ENCODE measurements at regions not wholly inside any gene's neighbourhood (a gene's known extent, or its start where the extent isn't known, plus 50 kb on each side); places are given as distances from the start of the nearest gene placed in this dataset.
A peak's percentile ranks its signal among the peaks of the same experiment; 100 is the strongest.

GRCh38 chr4:67087897-67088296 is 457.4 kb downstream of the CENPC start:
- Histone ChIP-seq H2AFZ (no peak overlapping the region), H4K20me1 (ENCODE audit: insufficient read depth) (no peaks in the 10 kb centered on the region), H3F3A (ENCODE audit: insufficient read depth) (no peaks in the 10 kb centered on the region), H3K9me3 (ENCODE audit: low read depth) (no peaks in the 10 kb centered on the region), H3K4me1 (ENCODE audit: insufficient read depth) (no peaks in the 10 kb centered on the region), H3K4me2 (ENCODE audit: unreplicated experiment) (no peak overlapping the region), H3K27ac (no peak overlapping the region), H3K79me2 (ENCODE audit: insufficient read depth) (no peaks in the 10 kb centered on the region), H3K9me2 (ENCODE audit: insufficient read depth) (no peaks in the 10 kb centered on the region), H3K27me3 (replicated peaks; ENCODE audit: insufficient read depth) (no peaks in the 10 kb centered on the region), H3K9ac (no peak overlapping the region), H3K4me3 (no peak overlapping the region), H3K36me3 (ENCODE audit: low read depth) (no peaks in the 10 kb centered on the region)
- TF ChIP-seq EZH2 (IDR thresholded peaks at IDR 0.05; ENCODE audit: insufficient read depth, poor library complexity, severe bottlenecking), result no peak
- no peak for TF ChIP-seq EZH2phosphoT487 (IDR thresholded peaks at IDR 0.05; ENCODE audit: insufficient read depth, low read depth)
- WGBS, 2 experiments (ENCODE audit: low coverage in 1 of 2, low lambda C conversion rate in 2 of 2, missing lambda C conversion rate in 2 of 2), result 31 to 32% methylated on average over 2 of the region's 2 CpGs
- peak; percentile 13 for DNase-seq
- in situ Hi-C loops (cut with MboI), result no loop called here

GRCh38 chr4:67084783-67085182 is 460.5 kb downstream of the CENPC start:
- no peak overlapping the region for H3K4me3 ChIP-seq
- H3K9me2 ChIP-seq (ENCODE audit: insufficient read depth), result no peaks in the 10 kb centered on the region
- no peaks in the 10 kb centered on the region for H3K9me3 ChIP-seq (ENCODE audit: low read depth)
- in situ Hi-C loops (cut with MboI), result no loop called here
- H3K4me1 ChIP-seq (ENCODE audit: insufficient read depth), result no peaks in the 10 kb centered on the region
- WGBS, 2 experiments (ENCODE audit: low coverage in 1 of 2, low lambda C conversion rate in 2 of 2, missing lambda C conversion rate in 2 of 2), result 16 to 29% methylated on average over 2 of the region's 2 CpGs
- DNase-seq, result no peak
- TF ChIP-seq EZH2phosphoT487 (IDR thresholded peaks at IDR 0.05; ENCODE audit: insufficient read depth, low read depth) (no peak), EZH2 (IDR thresholded peaks at IDR 0.05; ENCODE audit: insufficient read depth, poor library complexity, severe bottlenecking) (no peak)
- no peak overlapping the region for H3K4me2 ChIP-seq (ENCODE audit: unreplicated experiment)
- no peak overlapping the region for H3K27ac ChIP-seq
- H3K27me3 ChIP-seq (replicated peaks; ENCODE audit: insufficient read depth), result no peaks in the 10 kb centered on the region
- H3K79me2 ChIP-seq (ENCODE audit: insufficient read depth), result no peaks in the 10 kb centered on the region
- no peaks in the 10 kb centered on the region for H3K36me3 ChIP-seq (ENCODE audit: low read depth)
- no peak overlapping the region for H2AFZ ChIP-seq
- H3K9ac ChIP-seq, result no peak overlapping the region
- H3F3A ChIP-seq (ENCODE audit: insufficient read depth), result no peaks in the 10 kb centered on the region
- H4K20me1 ChIP-seq (ENCODE audit: insufficient read depth), result no peaks in the 10 kb centered on the region

DNA sequence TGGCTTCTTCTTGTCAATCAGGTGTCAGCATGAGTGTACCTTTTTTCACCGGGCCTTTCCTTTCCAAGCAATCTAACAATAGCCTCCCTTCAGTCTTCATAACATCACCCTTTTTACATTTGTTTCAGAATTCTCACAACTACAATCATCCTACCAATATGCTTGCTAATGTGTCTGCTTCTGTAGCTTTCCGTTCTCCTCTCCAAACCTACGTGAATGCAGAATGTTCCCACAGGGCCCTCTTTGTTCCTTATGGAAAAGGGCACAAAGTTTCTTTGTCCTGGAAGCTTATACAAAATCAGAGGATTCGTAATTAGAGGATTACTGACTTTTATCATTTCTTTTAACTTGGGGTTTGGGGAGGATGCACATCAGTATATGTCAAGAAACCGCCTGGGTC is 461.8 kb downstream of the CENPC start:
- no peak for TF ChIP-seq EZH2phosphoT487 (IDR thresholded peaks at IDR 0.05; ENCODE audit: insufficient read depth, low read depth)
- no peak for TF ChIP-seq EZH2 (IDR thresholded peaks at IDR 0.05; ENCODE audit: insufficient read depth, poor library complexity, severe bottlenecking)
- no peak for DNase-seq
- WGBS, 2 experiments (ENCODE audit: low coverage in 1 of 2, low lambda C conversion rate in 2 of 2, missing lambda C conversion rate in 2 of 2), result 34 to 49% methylated on average over 5 of the region's 5 CpGs
- Histone ChIP-seq H2AFZ (no peak overlapping the region), H3K36me3 (ENCODE audit: low read depth) (no peaks in the 10 kb centered on the region), H4K20me1 (ENCODE audit: insufficient read depth) (no peaks in the 10 kb centered on the region), H3K4me1 (ENCODE audit: insufficient read depth) (no peaks in the 10 kb centered on the region), H3K9me2 (ENCODE audit: insufficient read depth) (no peaks in the 10 kb centered on the region), H3K9me3 (ENCODE audit: low read depth) (no peaks in the 10 kb centered on the region), H3K27ac (no peak overlapping the region), H3K4me3 (no peak overlapping the region), H3F3A (ENCODE audit: insufficient read depth) (no peaks in the 10 kb centered on the region), H3K79me2 (ENCODE audit: insufficient read depth) (no peaks in the 10 kb centered on the region), H3K4me2 (ENCODE audit: unreplicated experiment) (no peak overlapping the region), H3K9ac (no peak overlapping the region), H3K27me3 (replicated peaks; ENCODE audit: insufficient read depth) (no peaks in the 10 kb centered on the region)
- in situ Hi-C loops (cut with MboI), result no loop called here

DNA sequence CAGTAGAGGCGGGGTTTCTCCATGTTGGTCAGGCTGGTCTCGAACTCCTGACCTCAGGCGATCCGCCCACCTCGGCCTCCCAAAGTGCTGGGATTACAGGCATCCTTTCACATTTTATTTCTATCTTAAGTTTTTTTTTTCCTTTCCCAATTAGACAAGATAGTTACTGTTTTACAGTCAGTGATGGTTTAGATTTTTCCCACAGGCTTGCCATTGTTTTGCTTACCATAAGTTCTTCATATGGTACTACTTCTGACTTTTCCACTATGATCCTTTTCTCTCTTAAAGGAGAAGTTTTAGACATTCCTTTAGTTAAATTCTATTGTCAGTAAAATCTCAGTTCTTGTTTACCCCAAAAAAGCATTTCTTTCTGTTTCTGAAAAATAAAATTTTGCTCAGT is 462.6 kb downstream of the CENPC start:
- in situ Hi-C loops (cut with MboI), result no loop called here
- no peaks in the 10 kb centered on the region for H3K27me3 ChIP-seq (replicated peaks; ENCODE audit: insufficient read depth)
- no peak for TF ChIP-seq EZH2 (IDR thresholded peaks at IDR 0.05; ENCODE audit: insufficient read depth, poor library complexity, severe bottlenecking)
- no peak for TF ChIP-seq EZH2phosphoT487 (IDR thresholded peaks at IDR 0.05; ENCODE audit: insufficient read depth, low read depth)
- no peak overlapping the region for H3K4me2 ChIP-seq (ENCODE audit: unreplicated experiment)
- H3K9ac ChIP-seq, result no peak overlapping the region
- no peaks in the 10 kb centered on the region for H3F3A ChIP-seq (ENCODE audit: insufficient read depth)
- no peak overlapping the region for H2AFZ ChIP-seq
- H3K9me2 ChIP-seq (ENCODE audit: insufficient read depth), result no peaks in the 10 kb centered on the region
- no peak overlapping the region for H3K4me3 ChIP-seq
- no peaks in the 10 kb centered on the region for H4K20me1 ChIP-seq (ENCODE audit: insufficient read depth)
- no peaks in the 10 kb centered on the region for H3K4me1 ChIP-seq (ENCODE audit: insufficient read depth)
- H3K36me3 ChIP-seq (ENCODE audit: low read depth), result no peaks in the 10 kb centered on the region
- H3K9me3 ChIP-seq (ENCODE audit: low read depth), result no peaks in the 10 kb centered on the region
- no peak overlapping the region for H3K27ac ChIP-seq
- no peak for DNase-seq
- 47 to 62% methylated on average over 5 of the region's 5 CpGs for WGBS, 2 experiments (ENCODE audit: low coverage in 1 of 2, low lambda C conversion rate in 2 of 2, missing lambda C conversion rate in 2 of 2)
- H3K79me2 ChIP-seq (ENCODE audit: insufficient read depth), result no peaks in the 10 kb centered on the region

- no peaks in the 10 kb centered on the region for H3K9me3 ChIP-seq (ENCODE audit: low read depth)
- TF ChIP-seq EZH2 (IDR thresholded peaks at IDR 0.05; ENCODE audit: insufficient read depth, poor library complexity, severe bottlenecking) (no peak), EZH2phosphoT487 (IDR thresholded peaks at IDR 0.05; ENCODE audit: insufficient read depth, low read depth) (no peak)
- no peak overlapping the region for H2AFZ ChIP-seq
- H3K79me2 ChIP-seq (ENCODE audit: insufficient read depth), result no peaks in the 10 kb centered on the region
- H3F3A ChIP-seq (ENCODE audit: insufficient read depth), result no peaks in the 10 kb centered on the region
- no peak overlapping the region for H3K4me2 ChIP-seq (ENCODE audit: unreplicated experiment)
- H3K4me1 ChIP-seq (ENCODE audit: insufficient read depth), result no peaks in the 10 kb centered on the region
- in situ Hi-C loops (cut with MboI), result no loop called here
- H3K4me3 ChIP-seq, result no peak overlapping the region
- H4K20me1 ChIP-seq (ENCODE audit: insufficient read depth), result no peaks in the 10 kb centered on the region
- DNase-seq, result no peak
- WGBS, 2 experiments (ENCODE audit: low coverage in 1 of 2, low lambda C conversion rate in 2 of 2, missing lambda C conversion rate in 2 of 2), result 9 to 18% methylated on average over 2 of the region's 2 CpGs
- H3K9ac ChIP-seq, result no peak overlapping the region
- no peaks in the 10 kb centered on the region for H3K36me3 ChIP-seq (ENCODE audit: low read depth)
- H3K27ac ChIP-seq, result no peak overlapping the region
- H3K9me2 ChIP-seq (ENCODE audit: insufficient read depth), result no peaks in the 10 kb centered on the region
- H3K27me3 ChIP-seq (replicated peaks; ENCODE audit: insufficient read depth), result no peaks in the 10 kb centered on the region
These were observed 465.2 kb downstream of the CENPC start for GRCh38 chr4:67080046-67080557.

Data from GM23248 (cell line).